HG02798 (cell line): ENCODE measurements at regions not wholly inside any gene's neighbourhood (a gene's known extent, or its start where the extent isn't known, plus 50 kb on each side); places are given as distances from the start of the nearest gene placed in this dataset.

Experiments
- ATAC-seq: cut with Tn5 transposase; IDR thresholded peaks from one replicate; pipeline ENCODE4 v1.9.1; 2021; ENCODE audit warnings: mild to moderate bottlenecking; ENCODE audit not compliant: unreplicated experiment, poor library complexity

- no peak for ATAC-seq
Observed at GRCh38 chr10:4546931-4547330, 279.1 kb upstream of the AKR1E2 start.

DNA sequence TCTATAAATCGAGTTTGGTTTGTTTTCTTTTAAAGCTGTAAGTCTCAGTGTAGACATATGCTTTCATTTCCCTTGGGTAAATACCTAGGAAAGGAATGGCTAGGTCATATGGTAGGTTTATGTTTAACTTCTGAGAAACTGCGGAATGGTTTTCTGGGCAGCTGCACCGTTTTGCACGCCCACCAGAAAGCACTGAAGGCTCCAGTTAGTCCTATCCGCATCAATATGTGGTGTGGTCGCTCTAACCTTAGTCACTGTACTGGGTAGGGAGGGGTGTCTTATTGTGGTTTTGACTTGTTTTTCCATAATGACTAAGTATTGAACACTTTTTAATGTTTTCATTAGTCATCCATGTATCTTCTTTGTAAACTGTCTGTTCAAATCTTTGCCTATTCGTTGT, 279.5 kb upstream of the AKR1E2 start:
- no peak for ATAC-seq

GRCh38 chr10:4545062-4545461, 280.9 kb upstream of the AKR1E2 start:
- ATAC-seq, result no peak

- ATAC-seq, result no peak
Observed at GRCh38 chr10:4543938-4544533, 282.0 kb upstream of the AKR1E2 start.

- no peak for ATAC-seq
Observed at GRCh38 chr10:4541292-4541691, 284.7 kb upstream of the AKR1E2 start.

DNA sequence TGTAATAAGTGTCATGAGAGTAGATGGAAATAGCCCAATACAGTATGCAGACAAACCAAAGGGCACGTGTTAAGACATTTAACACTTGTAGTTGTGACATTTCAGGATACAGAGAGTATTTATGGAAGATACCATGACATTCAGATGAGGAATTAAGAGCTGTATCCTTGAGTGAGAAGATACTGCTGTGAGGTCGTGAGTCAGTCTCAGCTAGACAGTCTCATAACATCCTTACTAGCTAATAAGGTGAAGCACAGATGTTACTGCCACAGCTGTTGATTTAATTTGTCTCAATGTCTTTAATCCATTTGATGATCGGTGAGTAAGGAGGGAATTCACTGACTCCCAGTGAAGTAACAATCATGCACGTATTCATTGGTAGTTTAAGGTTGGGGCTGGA, 288.0 kb upstream of the AKR1E2 start:
- no peak for ATAC-seq

DNA sequence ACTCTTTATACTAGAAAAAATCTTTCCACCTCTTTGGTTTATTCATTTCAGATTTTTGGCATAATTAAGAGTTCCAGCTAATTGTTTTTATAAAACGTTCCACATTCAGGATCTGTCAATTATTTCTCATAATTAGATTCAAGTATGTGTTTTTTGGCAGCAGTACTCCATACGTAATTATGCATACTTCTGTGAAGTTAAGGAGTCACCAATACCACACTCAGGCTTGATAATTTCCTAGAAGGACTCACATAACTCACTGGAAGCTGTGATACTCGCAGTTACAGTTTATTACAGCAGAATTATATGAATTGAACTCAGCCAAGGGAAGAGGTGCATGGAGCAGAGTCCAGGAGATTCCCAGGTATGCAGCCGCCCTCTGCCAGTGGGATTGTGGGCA, 290.5 kb upstream of the AKR1E2 start:
- no peak for ATAC-seq

DNA sequence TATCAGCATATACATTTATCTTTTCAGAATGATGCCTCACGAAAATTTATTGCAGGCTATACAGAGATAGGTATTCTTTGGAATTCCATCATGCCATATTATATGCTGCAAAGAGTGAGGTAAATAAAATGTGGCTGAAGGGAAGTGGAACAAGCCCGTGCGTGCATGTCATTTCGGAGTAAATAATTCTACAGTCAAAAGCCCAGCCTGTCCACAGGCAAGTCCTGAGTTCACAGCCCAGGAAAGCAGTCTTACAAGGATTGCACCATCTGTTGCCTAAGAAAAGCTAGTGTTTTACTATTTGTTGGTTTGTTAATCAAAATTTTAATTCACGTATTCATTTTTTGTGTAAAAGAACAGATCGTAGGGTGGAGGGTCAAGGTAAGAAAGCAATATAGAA, 292.4 kb upstream of the AKR1E2 start:
- no peak for ATAC-seq

DNA sequence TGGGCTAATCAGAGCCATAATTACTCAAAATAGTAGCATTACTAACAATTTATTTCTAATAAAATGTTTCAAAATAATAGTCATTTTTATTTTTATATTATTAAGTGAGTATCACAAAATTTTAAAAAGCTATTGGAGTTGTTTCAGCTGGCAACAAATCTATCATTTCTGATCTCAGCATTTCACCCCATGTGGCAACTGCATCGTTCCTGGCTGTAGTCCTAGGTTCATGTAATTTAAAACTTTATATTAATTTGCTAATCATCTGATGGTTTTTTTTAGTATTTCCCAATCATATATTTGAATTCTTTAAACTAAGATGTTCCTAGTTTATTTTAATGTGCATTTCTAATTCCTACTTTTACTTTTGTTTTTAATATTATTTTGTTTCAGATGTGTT, 293.0 kb upstream of the AKR1E2 start:
- ATAC-seq, result no peak

DNA sequence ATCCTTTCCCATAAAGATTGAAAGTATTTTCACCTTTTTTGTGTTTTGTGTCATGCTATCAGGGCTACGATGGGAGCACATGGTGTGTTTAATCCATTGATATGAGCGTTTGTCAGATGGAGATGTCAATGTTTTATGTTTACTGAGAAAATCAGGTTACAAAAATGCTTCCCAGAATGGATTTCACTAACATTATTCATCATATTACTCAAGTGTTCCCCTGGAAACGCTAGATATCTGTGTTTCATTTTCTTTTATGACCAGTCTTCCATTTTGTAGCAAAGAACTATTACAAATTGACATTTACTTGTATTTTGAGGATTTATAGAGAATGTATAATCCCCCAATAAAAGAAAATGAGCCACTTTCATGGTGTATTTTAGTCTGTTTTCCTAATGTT, 293.5 kb upstream of the AKR1E2 start:
- ATAC-seq, result no peak

- ATAC-seq, result no peak
Observed at GRCh38 chr10:4532011-4532410, 294.0 kb upstream of the AKR1E2 start.

DNA sequence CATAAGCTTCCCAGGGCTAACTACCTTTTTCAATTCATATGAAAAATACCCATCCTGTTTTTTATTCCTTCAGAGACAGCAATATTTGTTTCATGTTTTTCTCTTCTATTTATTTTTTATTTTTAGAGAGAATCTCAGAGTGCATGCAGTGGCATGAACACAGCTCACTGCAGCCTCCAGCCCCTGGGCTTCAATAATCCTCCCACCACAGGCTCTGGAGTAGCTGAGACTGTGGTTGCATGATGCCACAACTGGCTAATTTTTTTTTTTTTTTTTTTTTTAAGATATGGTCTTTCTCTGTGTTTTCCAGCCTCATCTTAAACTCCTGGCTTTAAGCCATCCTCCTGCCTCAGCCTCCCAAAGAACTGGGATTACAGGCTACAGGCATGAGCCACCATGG, 296.7 kb upstream of the AKR1E2 start:
- ATAC-seq, result no peak

GRCh38 chr10:4527281-4527970, 298.6 kb upstream of the AKR1E2 start:
- no peak for ATAC-seq

DNA sequence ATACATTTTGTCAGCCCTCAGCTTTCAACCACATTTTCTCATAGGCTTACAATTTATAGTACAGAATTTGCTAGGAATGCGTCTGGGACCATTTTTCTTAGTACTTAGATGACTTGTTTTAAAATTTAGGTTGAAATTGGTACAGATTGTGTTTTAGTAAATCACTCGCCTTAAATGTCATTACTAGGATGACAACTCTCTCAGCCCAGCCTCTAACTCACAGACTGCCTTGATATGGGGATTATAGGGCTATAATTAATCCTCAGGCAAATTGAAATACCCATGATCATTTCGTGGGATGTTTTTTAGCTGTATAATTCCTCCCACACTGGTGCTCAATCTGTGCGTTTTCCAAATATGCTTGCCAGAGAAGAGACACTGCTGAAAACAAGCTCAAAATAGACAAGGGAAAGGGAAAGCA, 299.7 kb upstream of the AKR1E2 start:
- no peak for ATAC-seq

GRCh38 chr10:4525103-4525502, 300.9 kb upstream of the AKR1E2 start:
- no peak for ATAC-seq

DNA sequence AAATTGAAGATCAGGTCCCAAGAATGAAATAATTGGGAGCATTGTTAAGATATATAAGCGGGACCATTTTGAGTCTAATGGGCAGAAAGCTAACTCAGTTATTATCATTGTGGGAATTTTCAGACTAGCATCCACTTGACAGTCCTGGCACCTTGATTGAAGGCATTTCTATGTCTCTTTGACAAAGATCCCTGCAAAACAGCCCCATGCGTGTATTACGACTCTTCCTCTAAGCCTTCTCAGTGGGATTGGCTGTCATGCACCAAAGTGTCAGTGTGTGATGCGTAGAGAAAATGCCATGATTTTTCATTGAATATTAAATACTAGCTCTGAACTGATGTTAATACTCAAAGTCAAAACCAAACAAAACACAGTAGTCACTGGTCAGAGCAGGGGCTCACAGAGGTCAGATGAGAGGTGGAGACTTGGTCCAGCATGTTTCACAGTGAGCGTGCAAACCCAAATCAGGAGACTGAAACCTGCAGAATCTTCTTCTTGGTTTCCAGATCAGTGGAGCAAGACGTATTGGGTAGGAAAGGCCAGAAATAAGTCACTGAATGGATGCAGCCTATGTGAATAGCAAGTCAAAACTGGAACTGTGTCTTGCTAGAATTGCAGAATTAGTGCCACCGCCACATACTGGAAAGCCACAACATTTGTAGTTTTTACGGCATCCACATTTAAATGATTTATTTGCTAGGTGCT, 303.6 kb upstream of the AKR1E2 start:
- no peak for ATAC-seq

DNA sequence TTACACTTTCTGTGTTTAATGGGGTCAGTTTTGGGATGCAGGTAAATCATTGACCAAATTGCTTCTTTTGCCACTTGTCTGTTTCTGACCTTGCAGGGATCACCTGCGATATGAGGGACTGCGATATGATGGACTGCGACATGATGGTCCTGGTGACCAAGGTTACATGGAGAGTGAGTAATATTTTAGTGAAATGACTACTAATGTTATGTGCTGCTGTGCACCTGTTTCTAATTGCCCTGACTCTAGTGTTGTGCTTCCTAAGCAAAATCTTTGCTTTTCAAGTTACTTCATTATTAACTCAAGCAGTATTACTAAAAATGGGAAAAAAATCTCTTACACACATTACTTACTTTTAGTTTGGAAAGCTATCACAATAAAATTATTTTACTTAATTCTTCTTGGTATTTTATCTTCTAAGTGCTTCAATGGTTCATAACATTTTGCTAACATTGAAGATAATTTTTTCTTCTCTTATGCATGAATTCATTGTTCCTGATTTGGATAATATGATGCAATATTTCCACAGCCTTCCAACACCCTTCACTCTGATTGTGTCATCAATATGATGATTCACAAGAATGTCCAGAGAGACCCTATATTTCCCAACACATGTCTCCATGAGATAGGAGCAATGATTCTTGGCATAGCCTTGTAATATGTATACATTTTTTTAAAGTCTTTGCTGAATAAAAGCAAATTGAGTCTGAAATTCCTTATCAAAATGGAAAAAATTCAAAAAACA, 306.2 kb upstream of the AKR1E2 start:
- no peak for ATAC-seq

GRCh38 chr10:4517746-4518145, 308.3 kb upstream of the AKR1E2 start:
- ATAC-seq, result no peak

DNA sequence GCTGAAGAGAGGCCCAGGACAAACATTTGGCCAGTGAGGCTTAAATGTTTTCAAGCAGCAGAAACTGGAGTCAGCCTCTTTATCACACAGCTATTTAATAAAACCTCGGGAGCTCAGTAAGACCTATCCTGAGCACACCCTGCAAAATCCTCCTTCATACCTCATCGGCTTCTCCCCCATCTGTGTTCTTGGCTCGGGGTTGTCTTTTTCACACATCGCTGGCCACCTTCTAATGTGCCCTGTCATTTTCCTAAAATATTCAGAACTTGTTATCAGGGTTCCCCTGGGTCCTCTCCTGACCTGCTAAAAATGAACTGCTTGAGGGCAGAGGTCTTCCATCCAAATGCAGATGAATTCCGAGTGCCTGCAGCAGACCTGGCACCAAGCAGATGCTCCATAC, 310.3 kb upstream of the AKR1E2 start:
- ATAC-seq, result no peak

GRCh38 chr10:4514445-4515108, 311.4 kb upstream of the AKR1E2 start:
- ATAC-seq, result peak; percentile 71
